Lower leg skin (tissue), 4 donors: ENCODE measurements at regions not wholly inside any gene's neighbourhood (a gene's known extent, or its start where the extent isn't known, plus 50 kb on each side); places are given as distances from the start of the nearest gene placed in this dataset.

Experiments
- DNase-seq, 2 donors: peaks; one replicate each; pipeline ENCODE4 v3.0.0-alpha.2; 2019; ENCODE audit warnings: low spot score in 2 of 2
- H3K4me3 ChIP-seq: fragments of 200-600 bp; sonication (generic); 2 replicates; pipeline ENCODE4 v1.5.1; 2017; ENCODE audit warnings: mild to moderate bottlenecking, low read depth; ENCODE audit not compliant: poor library complexity, severe bottlenecking
- POLR2A ChIP-seq, 2 donors: fragments of 450-650 bp; IDR thresholded peaks; one replicate each; pipeline ENCODE4 v1.6.1; 2016 to 2017; ENCODE audit warnings: antibody characterized with exemption in 2 of 2, mild to moderate bottlenecking in 1 of 2, moderate library complexity in 1 of 2
- WGBS, 2 donors: methylation state at CpG; one replicate each; pipeline ENCODE4 v1.1.5; 2018; 5-methylcytosine and 5-hydroxymethylcytosine counted together
- intact Hi-C: fragments of 100-400 bp; cut with DNase I; formaldehyde crosslinking; loops from one replicate; pipeline ENCODE4 v1.15.0; 2023; ENCODE audit warnings: low total_unique reads
- TF ChIP-seq, protein P1 (sequence below), 3 donors: fragments of 450-650 bp; IDR thresholded peaks; one replicate each; pipeline ENCODE4 v1.5.1; 2016; ENCODE audit warnings: antibody characterized with exemption in 3 of 3, mild to moderate bottlenecking in 3 of 3, moderate library complexity in 2 of 3

DNA sequence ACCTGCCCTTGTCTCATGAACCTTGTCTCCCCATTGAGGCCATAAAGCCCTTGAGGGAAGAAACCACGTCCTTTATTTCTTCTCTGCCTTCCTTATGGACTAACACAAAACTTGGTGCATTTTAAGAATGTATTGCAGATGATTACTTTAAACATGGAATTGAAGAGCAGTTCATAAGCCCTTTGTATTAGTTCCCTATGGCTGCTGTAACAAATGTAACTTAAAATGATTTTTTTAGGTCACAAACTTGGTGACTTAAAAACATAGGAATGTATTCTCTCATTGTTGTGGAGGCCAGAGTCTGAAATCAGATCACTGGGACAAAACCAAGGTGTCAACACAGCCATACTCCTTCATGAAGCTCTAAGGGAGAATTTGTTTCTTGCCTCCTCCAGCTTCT is 185.5 kb downstream of the PHLDA1 start:
- H3K4me3 ChIP-seq = no peak overlapping the region
- intact Hi-C loops = no loop called here
- 94 to 100% methylated on average over 1 of the region's 1 CpG for WGBS, 2 donors
- DNase-seq = no peak
- TF ChIP-seq, protein P1, sequence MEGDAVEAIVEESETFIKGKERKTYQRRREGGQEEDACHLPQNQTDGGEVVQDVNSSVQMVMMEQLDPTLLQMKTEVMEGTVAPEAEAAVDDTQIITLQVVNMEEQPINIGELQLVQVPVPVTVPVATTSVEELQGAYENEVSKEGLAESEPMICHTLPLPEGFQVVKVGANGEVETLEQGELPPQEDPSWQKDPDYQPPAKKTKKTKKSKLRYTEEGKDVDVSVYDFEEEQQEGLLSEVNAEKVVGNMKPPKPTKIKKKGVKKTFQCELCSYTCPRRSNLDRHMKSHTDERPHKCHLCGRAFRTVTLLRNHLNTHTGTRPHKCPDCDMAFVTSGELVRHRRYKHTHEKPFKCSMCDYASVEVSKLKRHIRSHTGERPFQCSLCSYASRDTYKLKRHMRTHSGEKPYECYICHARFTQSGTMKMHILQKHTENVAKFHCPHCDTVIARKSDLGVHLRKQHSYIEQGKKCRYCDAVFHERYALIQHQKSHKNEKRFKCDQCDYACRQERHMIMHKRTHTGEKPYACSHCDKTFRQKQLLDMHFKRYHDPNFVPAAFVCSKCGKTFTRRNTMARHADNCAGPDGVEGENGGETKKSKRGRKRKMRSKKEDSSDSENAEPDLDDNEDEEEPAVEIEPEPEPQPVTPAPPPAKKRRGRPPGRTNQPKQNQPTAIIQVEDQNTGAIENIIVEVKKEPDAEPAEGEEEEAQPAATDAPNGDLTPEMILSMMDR (IDR thresholded peaks at IDR 0.05) = no peak
- TF ChIP-seq POLR2A (IDR thresholded peaks at IDR 0.05) = no peak

DNA sequence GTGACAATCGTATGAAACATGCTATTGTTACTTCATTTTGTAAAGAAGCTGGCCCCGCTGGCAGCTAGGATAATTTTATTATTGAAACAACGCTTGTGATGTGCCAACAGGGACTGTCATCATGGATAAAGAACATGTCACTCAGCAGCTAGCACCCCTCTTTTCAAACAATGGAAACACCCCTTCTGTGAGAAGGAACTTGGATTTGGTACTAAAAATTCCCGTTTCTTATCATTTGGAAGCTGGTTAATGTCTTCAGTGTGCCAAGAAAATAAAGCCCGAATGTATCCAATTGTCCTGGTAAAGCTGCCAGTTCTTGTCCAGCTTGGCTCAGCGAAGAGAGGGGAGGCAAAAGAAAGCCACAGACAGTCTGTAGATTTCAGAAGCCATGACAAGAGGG is 186.6 kb downstream of the PHLDA1 start:
- TF ChIP-seq, protein P1 (IDR thresholded peaks at IDR 0.05) = no peak
- TF ChIP-seq POLR2A (IDR thresholded peaks at IDR 0.05) = no peak
- intact Hi-C loops = no loop called here
- DNase-seq = no peak
- WGBS, 2 donors = 72 to 74% methylated on average over 6 of the region's 6 CpGs
- no peak overlapping the region for H3K4me3 ChIP-seq

DNA sequence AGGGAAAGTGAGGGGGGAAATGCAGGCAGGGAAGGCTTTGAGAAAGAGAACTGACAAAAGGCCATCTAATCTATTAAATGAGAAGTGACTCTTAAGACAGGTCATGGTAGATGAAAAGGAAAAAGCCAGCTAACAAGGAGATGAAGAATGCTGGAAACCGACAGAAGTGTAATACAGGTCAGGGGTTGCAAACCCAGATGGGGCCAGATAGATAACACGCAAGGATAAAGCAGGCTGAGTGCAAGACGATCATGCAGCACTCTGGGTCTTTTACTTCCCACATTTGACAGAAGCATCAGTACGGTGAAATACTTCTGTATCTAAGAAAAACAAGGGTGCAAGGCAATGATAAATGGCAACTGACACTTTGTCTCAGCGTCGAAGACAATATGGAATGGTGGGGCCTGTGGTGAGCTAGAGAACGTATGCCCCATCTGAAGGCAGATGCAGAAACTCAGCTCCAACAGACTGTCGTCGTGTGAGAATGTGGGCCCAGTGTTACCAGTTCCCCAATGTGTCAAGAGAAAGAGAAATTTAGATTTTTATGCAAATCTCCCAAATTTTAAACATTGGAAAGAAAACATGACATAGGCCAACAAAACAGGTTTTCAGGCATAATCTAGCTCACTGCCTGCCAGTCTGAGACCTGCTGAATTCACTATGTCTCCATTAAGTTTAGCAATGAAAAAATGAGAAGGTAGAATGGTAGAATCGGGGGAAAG is 187.4 kb downstream of the PHLDA1 start:
- no peak overlapping the region for H3K4me3 ChIP-seq
- DNase-seq = no peak
- intact Hi-C loops = no loop called here
- 90 to 94% methylated on average over 10 of the region's 10 CpGs for WGBS, 2 donors
- TF ChIP-seq, protein P1 (IDR thresholded peaks at IDR 0.05) = no peak
- TF ChIP-seq POLR2A (IDR thresholded peaks at IDR 0.05) = no peak

DNA sequence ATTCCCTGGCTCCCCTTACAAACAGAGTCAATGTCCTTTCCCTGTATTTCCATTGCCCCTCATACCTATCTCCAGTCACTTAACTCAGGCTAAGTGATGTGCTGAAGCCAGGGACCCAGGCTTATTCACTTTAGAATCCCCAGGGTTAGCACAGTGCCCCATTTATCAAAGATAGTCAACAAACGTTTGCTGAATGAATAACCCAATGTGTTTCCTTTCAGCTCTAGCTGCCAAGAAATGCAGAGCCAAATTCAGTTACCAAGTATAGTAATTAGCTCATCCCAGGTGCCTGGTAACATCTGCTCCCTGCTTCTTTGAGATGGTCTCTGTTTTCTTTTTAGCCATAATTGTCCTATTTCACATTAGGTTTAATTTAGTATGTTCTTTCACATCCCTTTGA is 189.5 kb downstream of the PHLDA1 start:
- DNase-seq = no peak
- no peak overlapping the region for H3K4me3 ChIP-seq
- TF ChIP-seq POLR2A (IDR thresholded peaks at IDR 0.05) = no peak
- TF ChIP-seq, protein P1 (IDR thresholded peaks at IDR 0.05) = no peak
- WGBS, 2 donors = 17 to 28% methylated on average over 1 of the region's 1 CpG
- intact Hi-C loops = no loop called here

DNA sequence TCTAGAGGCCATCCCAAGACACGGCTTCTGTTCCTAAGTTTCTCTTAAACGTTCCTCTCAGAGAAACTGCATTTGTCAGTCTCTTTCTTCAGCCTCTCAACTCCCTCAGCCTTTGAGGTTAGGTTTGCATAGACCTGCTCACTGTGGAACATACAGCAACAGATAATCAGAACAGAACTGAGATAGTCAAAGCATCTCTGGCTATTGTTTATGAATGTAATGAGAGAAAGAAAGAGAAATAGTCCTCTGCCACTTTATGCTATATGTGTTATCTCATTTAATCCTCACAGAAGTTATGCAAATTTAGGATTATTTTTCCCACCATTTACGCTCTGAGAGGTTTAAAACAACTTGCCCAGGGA is 190.6 kb downstream of the PHLDA1 start:
- 94% methylated on average over 3 of the region's 3 CpGs for WGBS, 2 donors
- TF ChIP-seq, protein P1 (IDR thresholded peaks at IDR 0.05) = no peak
- no peak for TF ChIP-seq POLR2A (IDR thresholded peaks at IDR 0.05)
- intact Hi-C loops = no loop called here
- DNase-seq = no peak
- H3K4me3 ChIP-seq = no peak overlapping the region

DNA sequence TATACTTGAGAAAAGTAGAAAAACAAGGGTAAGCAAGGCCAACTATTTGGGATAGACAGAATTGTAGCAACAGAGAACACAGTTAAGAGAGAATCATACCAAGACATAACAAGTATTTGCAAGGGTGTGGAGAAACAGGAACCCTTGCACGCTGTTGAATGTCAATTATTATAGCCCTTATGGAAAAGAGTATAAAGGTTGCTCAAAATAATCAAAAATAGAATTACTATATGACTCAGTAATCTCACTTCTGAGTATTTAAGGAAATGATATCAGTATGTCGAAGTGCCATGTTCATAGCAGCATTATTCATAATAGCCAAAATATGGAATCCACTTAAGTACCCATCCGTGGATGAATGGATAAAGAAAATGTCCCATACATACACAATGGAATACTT is 193.3 kb downstream of the PHLDA1 start:
- whole genome bisulfite sequencing, 2 donors = 79 to 84% methylated on average over 3 of the region's 3 CpGs
- TF ChIP-seq, protein P1 (IDR thresholded peaks at IDR 0.05) = no peak
- no peak for TF ChIP-seq POLR2A (IDR thresholded peaks at IDR 0.05)
- intact Hi-C loops = no loop called here
- DNase-seq = no peak
- no peak overlapping the region for H3K4me3 ChIP-seq
